Activated CD4-positive, alpha-beta T cell treated with anti-CD3 and anti-CD28 coated beads, Interleukin-2, amount 50 U/mL, for 1 hour (primary cell): ENCODE measurements at regions not wholly inside any gene's neighbourhood (a gene's known extent, or its start where the extent isn't known, plus 50 kb on each side); places are given as distances from the start of the nearest gene placed in this dataset.

Experiments
- DNase-seq: peaks from one replicate; pipeline ENCODE4 v3.0.0-alpha.2; 2020

DNA sequence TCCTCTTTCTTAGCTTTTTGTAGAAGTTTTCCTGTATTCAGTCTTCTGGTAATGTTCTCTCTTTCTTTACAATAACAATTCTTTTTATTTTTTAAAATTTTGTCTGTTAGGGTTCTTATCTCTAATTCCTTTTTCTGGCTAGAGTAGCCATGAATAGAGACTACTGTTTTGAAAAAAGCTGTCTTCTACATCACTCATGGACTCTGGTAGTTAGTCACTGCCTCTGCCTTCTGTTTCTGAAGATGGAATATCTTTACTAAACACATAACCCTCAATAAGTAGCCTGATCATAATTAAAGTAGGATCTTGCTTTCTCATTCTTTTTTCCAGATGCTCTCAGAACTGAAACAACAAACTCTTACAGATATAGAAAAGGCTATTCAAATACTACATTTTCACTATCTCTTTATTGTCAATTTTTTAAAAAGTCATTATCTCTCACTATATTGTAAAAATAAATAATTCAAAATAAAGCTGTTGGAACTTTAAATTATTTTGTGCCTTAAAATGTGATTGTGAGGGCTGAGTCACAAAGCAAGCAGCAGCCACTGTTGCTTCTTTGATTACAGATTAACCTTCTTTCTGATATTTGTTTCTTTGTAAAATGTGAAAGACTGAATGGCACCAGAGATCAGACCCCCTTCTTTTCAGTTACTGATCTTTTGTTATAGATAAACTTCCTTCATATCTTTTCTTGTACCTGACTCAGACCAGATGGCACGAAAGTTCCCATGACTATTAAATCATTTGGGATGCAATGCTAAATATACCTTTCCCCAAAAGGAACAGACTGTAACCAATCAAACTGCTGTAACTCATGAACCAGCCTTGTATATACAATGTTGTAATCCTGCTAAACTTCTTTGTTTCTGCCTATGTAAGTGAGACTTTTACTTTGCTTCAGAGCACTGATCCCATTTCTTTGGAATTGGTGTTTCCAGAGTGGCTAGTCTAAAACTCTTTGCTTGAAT, 1159.5 kb downstream of the IGSF11 start:
- DNase-seq: no peak

GRCh38 chr3:117875887-117876286, 1158.8 kb downstream of the IGSF11 start:
- no peak for DNase-seq

GRCh38 chr3:117880638-117881037, 1154.0 kb downstream of the IGSF11 start:
- DNase-seq: no peak

DNA sequence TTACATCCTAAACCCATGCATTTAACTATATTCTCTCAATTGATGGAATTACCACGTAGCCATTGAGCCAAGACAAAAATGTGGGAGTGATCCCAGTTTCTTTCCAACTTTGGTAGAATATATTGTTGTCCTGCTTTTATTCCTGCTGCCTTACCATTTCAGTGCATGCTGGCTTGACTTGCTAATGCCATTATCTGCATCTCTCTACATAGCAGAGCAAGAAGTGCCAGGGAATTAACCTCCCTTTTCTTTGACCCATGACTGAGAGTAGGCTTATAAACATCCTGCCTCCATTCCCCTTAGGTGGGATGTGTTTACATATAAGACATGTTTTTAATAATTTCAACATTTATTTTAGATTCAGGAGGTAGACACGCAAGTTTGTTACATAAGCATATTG, 1153.4 kb downstream of the IGSF11 start:
- no peak for DNase-seq

GRCh38 chr3:117885011-117885441, 1149.6 kb downstream of the IGSF11 start:
- no peak for DNase-seq

- DNase-seq: no peak
Observed at GRCh38 chr3:117886147-117886546, 1148.5 kb downstream of the IGSF11 start.

DNA sequence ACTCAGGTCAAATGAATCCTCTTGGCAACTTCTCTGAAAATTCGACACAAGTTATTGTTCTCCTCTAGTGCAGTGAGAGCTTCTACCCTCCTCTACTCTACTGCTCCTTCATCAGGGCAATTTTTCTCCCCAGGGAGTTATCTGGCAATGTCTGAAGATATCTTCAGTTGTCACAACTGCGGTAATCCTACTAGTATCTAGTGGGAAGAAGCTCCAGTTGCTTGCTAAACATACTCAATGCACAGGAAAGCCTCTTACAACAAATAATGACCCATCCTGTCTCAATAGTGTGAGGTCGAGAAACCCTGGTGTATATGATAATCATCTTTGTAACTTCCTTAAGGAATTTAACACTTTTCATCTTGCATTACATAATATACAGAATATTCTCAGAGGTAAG, 1147.6 kb downstream of the IGSF11 start:
- no peak for DNase-seq

DNA sequence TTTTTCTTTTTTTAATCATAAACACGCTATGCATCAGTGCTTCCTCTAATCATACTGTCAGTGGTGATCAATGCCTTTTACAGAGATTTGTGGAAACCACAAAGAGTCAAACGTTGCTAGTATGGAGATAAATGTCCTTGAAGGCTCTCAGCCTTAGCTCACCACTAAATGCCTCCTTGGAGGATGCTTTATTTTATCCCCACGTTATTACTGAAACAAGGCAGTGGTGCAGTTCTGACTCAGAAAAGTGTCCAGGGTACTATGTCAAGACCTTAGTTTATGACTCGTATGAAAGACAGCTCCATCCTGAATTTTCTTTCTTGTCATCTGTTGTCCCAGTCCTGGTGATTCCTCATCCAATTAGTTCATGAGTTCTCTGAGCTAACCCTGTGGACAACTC, 1146.7 kb downstream of the IGSF11 start:
- DNase-seq: no peak

DNA sequence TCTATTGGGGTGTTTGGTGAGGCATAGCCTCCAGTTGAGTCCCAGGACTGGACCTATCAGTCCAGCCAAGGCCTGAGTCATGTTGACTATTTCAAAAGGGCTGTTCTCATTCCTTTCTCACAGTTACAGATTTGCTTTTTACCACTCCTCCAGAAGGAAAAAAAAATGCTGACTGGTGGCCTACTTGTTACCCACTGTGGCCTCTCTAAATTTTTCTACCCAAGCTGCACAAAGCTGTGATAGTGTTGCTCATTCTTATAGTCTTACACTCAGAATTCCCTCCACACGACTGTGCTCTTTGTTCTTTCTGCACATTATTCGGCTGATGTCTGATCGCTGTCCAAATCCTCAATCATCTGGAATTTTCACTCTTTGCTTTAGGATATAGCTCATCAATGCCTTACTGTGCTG, 1142.2 kb downstream of the IGSF11 start:
- DNase-seq: no peak

DNA sequence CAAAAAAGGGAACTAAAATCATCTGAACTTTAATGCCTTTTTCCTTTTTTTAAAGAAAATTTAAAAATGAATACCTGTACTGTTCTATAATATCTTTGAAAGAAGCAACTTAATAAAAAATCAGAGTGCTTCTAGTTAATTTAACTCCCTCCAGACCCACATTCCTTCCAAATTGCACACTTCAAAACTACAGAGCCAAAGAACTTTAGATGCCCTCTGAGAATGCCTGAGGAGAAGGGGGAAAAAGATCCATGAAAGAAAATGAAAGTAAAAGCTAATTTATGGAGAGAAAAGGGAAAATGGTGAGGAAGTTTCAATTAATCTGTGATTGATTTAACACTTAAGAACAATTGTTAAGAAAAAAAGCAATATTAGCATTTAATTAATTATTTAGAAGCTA, 1141.6 kb downstream of the IGSF11 start:
- DNase-seq: no peak

- DNase-seq: no peak
Observed at GRCh38 chr3:117893638-117894037, 1141.0 kb downstream of the IGSF11 start.

DNA sequence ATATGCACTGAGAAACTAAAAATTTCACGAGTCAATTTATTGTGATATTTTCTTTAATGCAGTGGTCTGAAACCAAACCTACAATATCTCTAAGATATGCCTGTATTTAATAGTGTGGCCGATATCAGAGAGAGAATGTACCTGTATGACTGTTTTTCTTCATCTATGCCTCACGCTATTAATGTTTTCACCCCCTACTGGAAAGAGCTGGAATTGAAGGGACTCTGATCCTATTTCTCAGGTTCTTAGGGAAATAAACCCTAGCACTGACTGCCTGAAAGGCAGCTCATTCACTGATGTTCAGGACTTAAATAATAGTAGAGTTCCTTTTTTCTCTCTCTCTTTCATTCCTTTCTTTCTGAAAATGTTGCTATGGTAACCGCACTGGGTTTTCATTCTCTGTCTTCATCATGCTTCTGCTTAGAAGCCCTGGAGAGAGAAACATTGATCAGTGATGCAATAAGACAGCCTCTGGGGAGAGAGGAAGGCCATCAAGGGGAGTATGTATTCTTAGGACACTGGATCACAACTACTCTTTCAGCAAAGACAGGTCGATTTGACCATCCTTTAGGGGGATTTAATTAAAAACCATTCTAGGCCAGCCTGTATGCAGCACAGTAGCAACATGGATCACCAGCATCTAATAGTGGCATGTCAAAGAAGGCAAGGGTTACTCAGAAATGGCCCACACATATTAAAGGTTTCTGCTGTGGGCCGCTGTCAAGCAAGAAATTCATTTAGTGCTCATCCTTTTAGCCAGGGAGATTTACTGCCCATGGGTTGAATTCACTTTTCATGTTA, 1135.7 kb downstream of the IGSF11 start:
- no peak for DNase-seq

- no peak for DNase-seq
Observed at GRCh38 chr3:117903226-117903625, 1131.4 kb downstream of the IGSF11 start.

GRCh38 chr3:117910820-117911521, 1123.7 kb downstream of the IGSF11 start:
- DNase-seq: no peak

- no peak for DNase-seq
Observed at GRCh38 chr3:117912352-117912751, 1122.3 kb downstream of the IGSF11 start.

GRCh38 chr3:117914540-117915100, 1120.0 kb downstream of the IGSF11 start:
- no peak for DNase-seq

- no peak for DNase-seq
Observed at GRCh38 chr3:117916839-117917238, 1117.8 kb downstream of the IGSF11 start.

DNA sequence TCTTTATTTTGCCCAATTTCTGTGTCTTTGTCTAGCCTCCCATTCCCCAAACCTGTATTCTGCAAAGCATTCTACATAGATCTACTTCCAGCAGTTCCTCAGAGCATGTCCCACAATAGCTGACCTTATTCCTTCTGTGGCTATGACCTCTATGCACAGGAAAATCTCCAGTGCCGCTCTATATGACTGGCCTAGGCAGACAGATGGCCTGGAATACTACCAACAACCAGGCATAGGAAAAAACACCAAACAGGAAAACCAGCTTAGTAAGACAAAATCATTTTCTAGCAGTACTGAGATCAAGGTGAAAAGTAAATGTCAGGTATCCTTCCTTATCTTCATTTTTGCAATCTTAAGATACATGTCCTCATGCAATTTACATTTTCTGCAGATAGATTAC, 1115.0 kb downstream of the IGSF11 start:
- no peak for DNase-seq

GRCh38 chr3:117920253-117920898, 1114.3 kb downstream of the IGSF11 start:
- no peak for DNase-seq

- DNase-seq: no peak
Observed at GRCh38 chr3:117921411-117921810, 1113.2 kb downstream of the IGSF11 start.

DNA sequence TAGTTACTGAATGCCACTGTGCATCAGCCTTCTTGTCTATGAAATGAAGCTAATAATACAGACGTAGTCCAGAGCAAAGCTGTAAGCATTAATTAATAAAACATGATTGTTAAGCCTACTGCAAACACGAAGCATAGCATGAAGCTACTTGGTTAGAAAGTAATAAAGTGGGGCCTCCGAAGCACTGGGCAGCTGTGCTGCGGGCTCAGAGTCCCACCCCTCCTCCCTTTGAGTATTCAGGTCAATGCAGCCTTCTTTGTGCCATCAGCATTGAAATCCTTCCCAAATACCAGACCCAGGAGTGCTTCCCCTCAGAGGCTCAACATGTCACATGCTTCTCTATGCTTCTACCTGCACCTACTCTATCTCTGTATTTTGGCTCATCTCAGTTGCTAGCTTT, 1112.6 kb downstream of the IGSF11 start:
- DNase-seq: no peak

GRCh38 chr3:117926819-117927218, 1107.8 kb downstream of the IGSF11 start:
- no peak for DNase-seq
